Esophagus squamous epithelium (tissue), 5 donors: ENCODE measurements at regions not wholly inside any gene's neighbourhood (a gene's known extent, or its start where the extent isn't known, plus 50 kb on each side); places are given as distances from the start of the nearest gene placed in this dataset.

Experiments
- DNase-seq: peaks from one replicate; lab custom pipeline; 2025; lab: John Stamatoyannopoulos, UW
- H3K27ac ChIP-seq, 4 donors: fragments of 200-600 bp; sonication (generic); one replicate each; pipeline ENCODE4 v1.5.1; 2016 to 2019; ENCODE audit warnings: mild to moderate bottlenecking in 1 of 4
- H3K27me3 ChIP-seq, 4 donors: fragments of 200-600 bp; sonication (generic); 1 replicate in 3 of 4; 2 replicates in 1 of 4; pipeline versions ENCODE4 v1.5.1 to v1.6.0; 2017 to 2021; ENCODE audit warnings: antibody characterized with exemption in 1 of 4
- H3K36me3 ChIP-seq, 3 donors: fragments of 200-600 bp; sonication (generic); one replicate each; pipeline ENCODE4 v1.5.1; 2016 to 2019
- H3K4me1 ChIP-seq, 3 donors: fragments of 200-600 bp; sonication (generic); one replicate each; pipeline ENCODE4 v1.5.1; 2017 to 2019
- H3K4me3 ChIP-seq, 4 donors: fragments of 200-600 bp; sonication (generic); 1 replicate in 3 of 4; 2 replicates in 1 of 4; pipeline ENCODE4 v1.5.1; 2016 to 2019; ENCODE audit warnings: mild to moderate bottlenecking in 2 of 4, moderate library complexity in 1 of 4
- H3K9me3 ChIP-seq, 3 donors: fragments of 200-600 bp; sonication (generic); one replicate each; pipeline ENCODE4 v1.5.1; 2016 to 2019
- POLR2A ChIP-seq, 4 donors: fragments of 450-650 bp; IDR thresholded peaks; one replicate each; pipeline ENCODE4 v1.6.1; 2017; ENCODE audit warnings: antibody characterized with exemption in 4 of 4, mild to moderate bottlenecking in 4 of 4, moderate library complexity in 3 of 4
- WGBS, 2 donors: methylation state at CpG; one replicate each; pipeline ENCODE4 v1.1.5; 2018; 5-methylcytosine and 5-hydroxymethylcytosine counted together
- intact Hi-C: fragments of 100-400 bp; cut with DNase I; formaldehyde crosslinking; loops from one replicate; pipeline ENCODE4 v1.15.0; 2022
- TF ChIP-seq, protein P1 (sequence below), 6 experiments: fragments of 450-650 bp in 4 of 6; fragments of 200-600 bp in 2 of 6; sonication (generic) in 2 of 6; IDR thresholded peaks; one replicate each; pipeline ENCODE4 v1.5.1; 2016 to 2019; ENCODE audit warnings: antibody characterized with exemption in 6 of 6, mild to moderate bottlenecking in 4 of 6, moderate library complexity in 4 of 6
- donor health status: DM: yes; HTN: yes; CAD: no.

DNA sequence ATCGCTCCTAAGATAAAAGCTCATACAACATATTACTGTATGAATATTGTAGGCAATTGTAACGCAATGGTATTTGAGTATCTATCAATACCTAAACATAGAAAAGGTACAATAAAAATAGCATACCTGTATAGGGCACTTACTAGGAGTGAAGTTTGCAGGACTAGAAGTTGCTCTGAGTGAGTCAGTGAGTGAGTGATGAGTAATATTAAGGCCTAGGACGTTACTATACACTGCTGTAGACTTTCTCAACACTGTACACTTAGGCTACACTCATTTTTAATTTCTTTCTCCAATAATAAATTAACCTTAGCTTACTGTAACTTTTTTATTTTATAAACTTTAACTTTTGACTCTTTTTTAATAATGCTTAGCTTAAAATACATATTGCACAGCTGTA lies 546.9 kb downstream of the HACE1 start:
- Histone ChIP-seq H3K27me3 (no peaks in the 10 kb centered on the region), H3K36me3 (no peaks in the 10 kb centered on the region), H3K27ac (no peak overlapping the region), H3K4me3 (no peak overlapping the region), H3K9me3 (no peaks in the 10 kb centered on the region), H3K4me1 (no peaks in the 10 kb centered on the region)
- no peak for DNase-seq
- 74 to 78% methylated on average over 3 of the region's 3 CpGs for whole genome bisulfite sequencing, 2 donors
- intact Hi-C loops: no loop called here
- TF ChIP-seq, protein P1, sequence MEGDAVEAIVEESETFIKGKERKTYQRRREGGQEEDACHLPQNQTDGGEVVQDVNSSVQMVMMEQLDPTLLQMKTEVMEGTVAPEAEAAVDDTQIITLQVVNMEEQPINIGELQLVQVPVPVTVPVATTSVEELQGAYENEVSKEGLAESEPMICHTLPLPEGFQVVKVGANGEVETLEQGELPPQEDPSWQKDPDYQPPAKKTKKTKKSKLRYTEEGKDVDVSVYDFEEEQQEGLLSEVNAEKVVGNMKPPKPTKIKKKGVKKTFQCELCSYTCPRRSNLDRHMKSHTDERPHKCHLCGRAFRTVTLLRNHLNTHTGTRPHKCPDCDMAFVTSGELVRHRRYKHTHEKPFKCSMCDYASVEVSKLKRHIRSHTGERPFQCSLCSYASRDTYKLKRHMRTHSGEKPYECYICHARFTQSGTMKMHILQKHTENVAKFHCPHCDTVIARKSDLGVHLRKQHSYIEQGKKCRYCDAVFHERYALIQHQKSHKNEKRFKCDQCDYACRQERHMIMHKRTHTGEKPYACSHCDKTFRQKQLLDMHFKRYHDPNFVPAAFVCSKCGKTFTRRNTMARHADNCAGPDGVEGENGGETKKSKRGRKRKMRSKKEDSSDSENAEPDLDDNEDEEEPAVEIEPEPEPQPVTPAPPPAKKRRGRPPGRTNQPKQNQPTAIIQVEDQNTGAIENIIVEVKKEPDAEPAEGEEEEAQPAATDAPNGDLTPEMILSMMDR (IDR thresholded peaks at IDR 0.05): no peak
- no peak for TF ChIP-seq POLR2A (IDR thresholded peaks at IDR 0.05)

DNA sequence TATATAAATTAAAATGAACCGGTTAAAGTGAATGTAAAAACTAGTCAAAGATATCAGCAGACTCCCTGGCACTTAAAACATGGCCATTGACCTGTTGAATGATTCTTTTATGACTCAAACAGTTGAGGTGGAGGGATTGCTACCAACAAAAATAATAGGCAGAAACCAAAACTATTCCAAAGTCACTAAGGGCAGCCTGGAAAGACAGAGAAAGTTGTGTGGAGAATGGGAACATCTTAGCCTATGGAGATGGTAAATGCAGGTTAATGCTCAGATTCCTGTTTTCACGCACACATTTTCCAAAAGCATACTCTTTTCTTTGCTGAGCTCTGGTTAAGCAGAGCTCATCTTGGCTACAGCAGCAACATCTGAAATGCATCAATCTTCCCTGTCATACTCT lies 553.5 kb downstream of the HACE1 start:
- no peak for TF ChIP-seq POLR2A (IDR thresholded peaks at IDR 0.05)
- TF ChIP-seq, protein P1 (IDR thresholded peaks at IDR 0.05): no peak
- Histone ChIP-seq H3K27ac (no peak overlapping the region), H3K27me3 (no peaks in the 10 kb centered on the region), H3K9me3 (no peaks in the 10 kb centered on the region), H3K4me1 (no peaks in the 10 kb centered on the region), H3K4me3 (no peak overlapping the region), H3K36me3 (no peaks in the 10 kb centered on the region)
- no peak for DNase-seq
- intact Hi-C loops: no loop called here
- 76 to 77% methylated on average over 2 of the region's 2 CpGs for WGBS, 2 donors

DNA sequence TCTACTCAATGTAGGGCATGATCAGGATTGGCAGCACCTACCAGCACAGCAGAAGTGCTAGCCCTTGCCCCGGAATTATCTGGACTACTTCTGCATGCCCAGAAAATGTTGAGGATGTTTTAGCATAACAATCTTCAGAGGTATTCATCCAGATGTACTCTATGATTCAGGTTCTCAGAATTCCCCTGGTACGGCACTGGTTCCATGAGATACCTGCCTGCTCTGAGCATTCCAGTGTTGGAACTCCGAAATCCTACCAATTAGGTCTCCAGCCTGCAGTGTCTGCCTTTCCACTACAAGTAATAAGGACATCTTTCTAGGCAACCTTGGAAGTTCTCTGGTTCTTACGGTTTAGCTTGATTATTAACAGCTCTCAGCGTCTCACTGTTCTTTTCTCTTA lies 554.5 kb downstream of the HACE1 start:
- no peak overlapping the region for H3K27ac ChIP-seq
- H3K4me3 ChIP-seq: no peak overlapping the region
- no peaks in the 10 kb centered on the region for H3K9me3 ChIP-seq
- H3K27me3 ChIP-seq: no peaks in the 10 kb centered on the region
- intact Hi-C loops: no loop called here
- no peaks in the 10 kb centered on the region for H3K36me3 ChIP-seq
- no peak for DNase-seq
- WGBS, 2 donors: 85 to 86% methylated on average over 5 of the region's 5 CpGs
- TF ChIP-seq, protein P1 (IDR thresholded peaks at IDR 0.05): no peak
- TF ChIP-seq POLR2A (IDR thresholded peaks at IDR 0.05): no peak
- H3K4me1 ChIP-seq: no peaks in the 10 kb centered on the region

DNA sequence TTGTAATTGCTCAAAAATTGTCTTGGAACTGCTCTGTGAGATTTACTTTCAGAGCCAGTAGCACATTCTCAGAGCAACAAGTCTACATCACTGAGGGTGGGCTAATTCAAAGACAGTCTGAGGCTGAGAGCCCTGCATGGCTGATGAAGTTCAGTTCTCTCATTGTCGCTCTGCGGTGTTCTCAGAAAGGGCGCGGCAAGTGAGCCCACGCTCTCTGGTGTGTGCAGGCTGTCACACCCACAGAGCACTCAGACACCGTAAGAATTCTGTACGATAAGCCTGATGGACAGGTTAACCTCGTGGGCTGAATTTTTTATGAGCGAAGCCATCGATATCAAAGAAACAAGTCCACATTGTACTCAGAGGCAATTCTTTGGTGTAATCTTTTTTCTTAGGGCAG lies 557.8 kb downstream of the HACE1 start:
- no peaks in the 10 kb centered on the region for H3K27me3 ChIP-seq
- no peak overlapping the region for H3K4me3 ChIP-seq
- H3K4me1 ChIP-seq: no peaks in the 10 kb centered on the region
- no peaks in the 10 kb centered on the region for H3K9me3 ChIP-seq
- H3K36me3 ChIP-seq: no peaks in the 10 kb centered on the region
- TF ChIP-seq, protein P1 (IDR thresholded peaks at IDR 0.05): no peak
- TF ChIP-seq POLR2A (IDR thresholded peaks at IDR 0.05): no peak
- 49 to 52% methylated on average over 10 of the region's 10 CpGs for WGBS, 2 donors
- intact Hi-C loops: no loop called here
- no peak overlapping the region for H3K27ac ChIP-seq
- no peak for DNase-seq

DNA sequence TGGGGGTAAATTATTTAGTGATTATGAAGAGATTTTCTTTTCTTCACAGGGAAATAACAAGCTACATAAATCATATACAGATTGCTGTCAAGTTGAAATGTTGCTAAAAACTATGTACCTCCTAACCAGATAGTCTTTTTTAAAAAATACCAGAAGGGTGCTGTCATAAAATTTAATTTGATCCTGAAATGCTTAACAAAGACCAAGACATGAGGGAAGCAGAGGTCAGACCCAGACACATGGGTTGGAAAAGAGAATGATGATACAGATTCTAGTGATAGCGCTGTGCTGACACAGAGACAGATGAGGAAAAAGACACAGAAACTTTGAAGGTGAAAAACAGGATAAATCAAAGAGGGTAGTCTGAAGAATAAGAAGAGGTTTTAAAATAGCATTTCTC lies 573.1 kb downstream of the HACE1 start:
- TF ChIP-seq POLR2A (IDR thresholded peaks at IDR 0.05): no peak
- TF ChIP-seq, protein P1 (IDR thresholded peaks at IDR 0.05): no peak
- intact Hi-C loops: no loop called here
- no peaks in the 10 kb centered on the region for H3K36me3 ChIP-seq

More for the DNA sequence above, 573.1 kb downstream of the HACE1 start:
- H3K9me3 ChIP-seq: no peaks in the 10 kb centered on the region
- no peak for DNase-seq
- no peak overlapping the region for H3K4me3 ChIP-seq
- no peaks in the 10 kb centered on the region for H3K27me3 ChIP-seq
- no peak overlapping the region for H3K27ac ChIP-seq
- WGBS, 2 donors: 95% methylated on average over 1 of the region's 1 CpG
- no peaks in the 10 kb centered on the region for H3K4me1 ChIP-seq
